Putamen (tissue), 1 donor: ENCODE measurements at regions not wholly inside any gene's neighbourhood (a gene's known extent, or its start where the extent isn't known, plus 50 kb on each side); places are given as distances from the start of the nearest gene placed in this dataset.
"Not testable (repeated sequence)": the region's sequence is repeated elsewhere in the genome, so short reads cannot be mapped to it uniquely, and the experiment has no call there.

ENCODE experiments used
- DNase-seq: peaks from one replicate; pipeline ENCODE4 v3.0.0-alpha.2; 2016; ENCODE audit warnings: low spot score

DNA sequence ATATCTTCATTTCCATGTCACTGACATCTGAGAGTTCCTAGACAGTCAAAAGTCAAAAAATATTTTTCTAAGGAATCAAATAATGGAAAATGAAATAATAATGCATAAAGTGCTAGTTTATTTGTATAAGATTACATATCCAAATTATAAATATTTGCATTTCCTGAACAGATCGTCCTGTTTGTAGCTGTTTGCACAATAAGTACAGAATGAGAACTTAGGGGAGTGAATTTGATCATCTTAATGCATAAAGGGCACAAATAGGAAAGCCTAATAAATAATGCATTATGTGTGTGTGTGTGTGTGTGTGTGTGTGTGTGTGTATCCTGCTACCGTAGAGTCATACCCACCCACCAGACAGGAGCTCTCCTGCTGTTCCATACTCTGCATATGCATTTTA, 521.0 kb upstream of the EPHA7 start:
- DNase-seq: no peak

DNA sequence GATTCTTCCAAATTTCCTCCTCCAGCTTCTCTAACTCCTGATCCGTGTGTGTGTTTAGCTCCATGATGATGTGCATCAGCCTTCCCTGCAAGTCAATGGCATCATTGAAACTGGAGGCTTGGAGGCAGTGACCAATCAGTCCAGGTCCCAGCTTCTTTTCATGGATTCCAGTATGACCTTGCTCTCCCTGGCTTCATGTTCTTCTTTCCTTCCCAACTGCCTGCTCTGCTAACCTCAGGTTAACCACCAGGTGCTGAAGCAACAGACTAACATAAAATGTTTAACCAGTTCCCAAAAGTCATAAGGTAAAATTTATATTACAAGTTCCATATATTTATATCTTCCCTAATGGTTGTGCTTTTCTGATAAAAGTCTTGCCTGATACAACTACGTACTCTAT, 512.8 kb upstream of the EPHA7 start:
- DNase-seq: no peak

DNA sequence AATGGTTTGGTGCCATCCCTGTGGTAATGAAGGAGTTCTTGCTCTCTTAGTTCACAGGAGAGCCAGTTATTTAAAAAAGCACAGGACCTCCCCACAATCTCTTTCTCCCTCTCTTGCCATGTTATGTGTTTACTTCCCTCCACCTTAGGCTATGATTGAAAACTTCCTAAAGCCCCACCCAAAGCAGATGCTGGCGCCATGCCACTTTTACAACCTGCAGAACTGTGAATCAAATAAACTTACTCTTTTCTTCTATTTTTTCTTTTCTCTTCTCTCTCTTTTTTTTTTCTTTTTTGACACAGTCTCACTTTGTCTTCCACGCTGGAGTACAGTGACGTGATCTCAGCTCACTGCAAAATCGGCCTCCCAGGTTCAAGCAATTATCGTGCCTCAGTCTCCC, 508.4 kb upstream of the EPHA7 start:
- DNase-seq: no peak

DNA sequence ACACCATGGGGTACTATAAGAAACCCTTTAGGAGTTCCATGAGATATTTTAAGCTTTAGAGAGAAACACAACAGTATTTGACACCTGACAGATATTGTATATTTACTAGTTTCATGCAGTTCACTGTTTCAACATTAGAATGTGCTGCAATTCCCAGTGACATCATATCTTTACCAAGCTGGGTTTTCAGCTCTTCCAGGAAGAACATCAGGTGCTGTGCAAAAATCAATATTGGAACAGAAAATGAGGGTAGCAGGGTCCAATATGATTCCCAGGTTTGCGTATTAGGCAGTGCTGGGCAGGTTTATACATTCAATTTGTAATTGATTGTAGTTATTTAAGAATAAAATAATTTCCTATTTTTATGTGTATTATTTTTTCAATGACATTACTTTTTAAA, 500.0 kb upstream of the EPHA7 start:
- no peak for DNase-seq

DNA sequence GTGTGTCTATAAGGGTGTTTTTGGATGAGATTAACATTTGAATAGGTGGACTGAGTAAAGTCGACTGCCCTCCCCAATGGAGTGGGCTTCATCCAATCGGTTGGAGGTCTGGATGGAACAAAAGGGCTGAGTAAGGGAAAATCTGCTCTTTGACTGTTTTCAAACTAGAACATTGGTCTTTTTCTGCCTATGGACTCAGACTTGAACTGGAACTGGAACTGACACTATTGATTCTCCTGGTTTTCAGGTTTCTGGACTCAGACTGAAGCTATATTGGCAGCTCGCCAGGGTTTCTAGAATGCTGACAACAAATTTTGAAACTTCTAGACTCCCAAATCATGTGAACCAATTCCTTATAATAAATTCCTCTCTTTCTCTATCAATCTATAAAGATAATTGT, 498.9 kb upstream of the EPHA7 start:
- no peak for DNase-seq

DNA sequence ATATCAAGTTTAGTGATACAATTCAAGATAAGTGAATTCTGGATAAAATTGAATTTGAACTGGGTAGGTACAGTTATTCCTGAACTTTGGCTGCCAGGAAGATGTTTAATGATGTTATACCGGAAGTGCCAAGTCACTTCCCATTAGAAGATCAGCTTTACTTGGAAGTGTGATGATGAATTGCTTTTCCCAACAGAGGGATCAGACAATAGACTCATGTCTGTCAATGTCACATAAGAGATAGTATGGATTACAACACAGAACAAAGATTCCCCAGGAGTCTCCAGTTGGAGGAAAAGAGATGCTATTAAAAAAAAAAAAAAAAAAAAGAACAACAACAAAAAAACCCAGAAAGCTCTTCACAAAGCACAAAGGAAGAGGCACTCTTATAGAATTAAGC, 497.9 kb upstream of the EPHA7 start:
- DNase-seq: no peak

DNA sequence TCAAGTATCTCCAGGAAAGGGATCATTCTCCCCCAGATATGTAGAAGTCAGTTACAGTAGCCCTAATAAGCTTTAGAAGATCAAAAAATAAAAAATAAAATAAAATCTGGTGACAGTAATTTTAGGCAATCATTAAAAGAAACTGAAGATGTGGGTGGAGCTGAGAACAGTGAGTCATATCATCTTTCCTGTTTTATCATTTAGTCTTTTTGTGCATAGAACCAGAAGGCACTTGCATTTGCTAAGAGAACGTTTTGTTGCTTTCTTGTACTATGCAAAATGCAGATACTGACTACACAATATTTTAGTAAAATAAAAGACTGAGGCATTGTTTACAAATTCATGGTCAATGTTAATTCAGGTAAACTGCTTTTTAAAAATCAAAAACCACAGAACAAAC, 497.4 kb upstream of the EPHA7 start:
- peak; percentile 8 for DNase-seq

DNA sequence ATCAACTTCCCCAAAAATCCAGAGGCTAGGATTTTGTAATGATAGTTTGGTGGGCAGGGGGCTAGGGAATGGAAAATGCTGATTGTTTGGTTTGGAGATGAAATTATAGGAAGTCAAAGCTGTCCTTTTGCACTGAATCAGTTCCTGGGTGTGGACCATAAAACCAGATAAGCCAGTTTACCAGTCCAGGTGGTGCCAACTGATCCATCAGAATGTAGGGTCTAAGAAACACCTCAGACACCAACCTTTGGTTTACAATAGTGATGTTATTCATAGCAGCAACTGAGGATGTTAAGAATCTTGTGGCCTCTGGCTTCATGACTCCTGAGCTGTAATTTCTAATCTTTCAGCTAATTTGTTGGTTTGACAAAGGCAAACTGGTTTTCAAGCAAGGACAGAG, 496.6 kb upstream of the EPHA7 start:
- no peak for DNase-seq

DNA sequence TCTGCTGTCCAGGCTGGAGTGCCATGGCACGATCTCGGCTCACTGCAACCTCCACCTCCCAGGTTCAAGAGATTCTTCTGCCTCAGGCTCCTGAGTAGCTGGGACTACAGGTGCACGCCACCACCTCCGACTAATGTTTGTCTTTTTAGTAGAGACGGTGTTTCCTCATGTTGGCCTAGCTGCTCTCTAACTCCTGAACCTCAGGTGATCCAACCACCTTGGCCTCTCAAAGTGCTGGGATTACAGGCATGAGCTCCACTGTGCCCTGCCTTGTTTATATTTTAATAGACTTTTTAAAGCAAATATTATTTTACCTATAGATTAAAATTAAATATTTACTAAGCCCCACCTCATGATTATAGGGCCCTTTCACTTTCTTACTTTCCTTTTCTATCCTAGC, 483.2 kb upstream of the EPHA7 start:
- DNase-seq: no peak

DNA sequence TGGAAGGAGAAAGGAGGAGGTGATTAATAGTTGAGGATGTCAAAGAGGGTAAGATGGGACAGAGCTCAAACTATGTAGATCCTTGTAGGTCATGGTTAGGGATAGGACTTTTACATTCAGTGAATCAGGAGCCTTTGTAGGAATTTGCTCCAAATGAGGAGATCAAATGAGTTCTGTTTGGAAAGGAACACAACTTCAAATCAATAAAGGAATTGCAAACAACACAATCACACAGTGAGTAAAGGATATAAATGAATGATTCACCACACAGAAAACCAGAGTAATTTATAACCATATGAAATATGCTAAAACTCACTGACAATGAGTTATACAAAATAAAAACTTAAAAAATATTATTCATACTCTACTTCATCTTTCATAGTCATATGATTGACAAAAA, 480.8 kb upstream of the EPHA7 start:
- DNase-seq: no peak

DNA sequence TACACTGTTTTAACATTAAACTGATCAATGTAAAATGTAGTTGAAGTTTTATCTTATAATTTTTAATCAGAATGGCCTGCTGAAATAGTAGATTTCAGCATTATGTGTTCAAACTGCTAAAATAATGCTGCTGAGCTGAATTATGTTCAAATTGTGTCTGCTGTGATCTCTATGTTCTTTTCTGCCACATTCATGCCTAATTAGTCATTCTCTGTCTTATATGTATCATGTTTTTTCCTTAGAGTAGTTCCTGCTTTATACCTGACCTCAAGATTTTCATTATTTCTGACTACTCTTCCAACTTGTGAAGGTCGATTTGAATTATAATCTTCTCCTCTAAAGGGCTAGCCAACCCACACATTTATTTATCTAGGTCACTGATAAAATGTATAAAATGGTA, 476.7 kb upstream of the EPHA7 start:
- no peak for DNase-seq

DNA sequence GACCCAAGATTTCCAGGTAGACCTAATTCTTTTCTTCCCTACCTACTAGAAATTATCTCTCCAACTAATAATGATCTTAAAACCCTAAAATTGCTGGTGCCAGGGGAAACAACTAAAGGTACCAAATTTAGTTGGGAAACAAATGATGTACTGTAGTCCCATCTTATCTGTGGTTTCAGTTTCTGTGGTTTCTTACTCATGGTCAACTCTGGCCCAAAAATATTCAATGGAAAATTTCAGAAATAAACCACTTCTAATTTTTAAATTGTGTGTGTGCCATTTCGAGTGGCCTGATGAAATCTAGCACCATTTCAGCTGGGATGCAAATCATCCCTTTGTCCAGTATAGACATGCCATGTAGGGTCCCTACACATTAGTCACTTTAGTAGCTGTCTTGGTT, 475.2 kb upstream of the EPHA7 start:
- DNase-seq: no peak

DNA sequence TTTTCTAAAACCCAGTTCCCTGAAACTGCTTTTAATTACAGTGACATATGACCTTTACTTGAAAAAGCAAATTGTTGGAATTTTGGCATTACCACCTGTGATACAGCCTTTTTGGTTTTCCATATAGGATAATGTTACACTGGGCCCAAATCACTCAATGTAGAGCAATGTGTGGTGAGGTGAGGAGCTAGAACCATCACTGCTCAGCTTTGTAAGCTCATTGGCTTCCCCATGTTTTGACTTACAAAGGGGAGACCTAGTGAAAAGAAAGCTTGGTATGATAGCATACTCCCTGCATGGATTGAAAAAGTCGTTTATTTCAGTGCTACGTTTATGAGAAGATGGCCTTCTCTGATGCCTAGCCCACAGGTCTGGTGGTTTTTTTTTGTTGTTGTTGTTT, 470.4 kb upstream of the EPHA7 start:
- DNase-seq: no peak

DNA sequence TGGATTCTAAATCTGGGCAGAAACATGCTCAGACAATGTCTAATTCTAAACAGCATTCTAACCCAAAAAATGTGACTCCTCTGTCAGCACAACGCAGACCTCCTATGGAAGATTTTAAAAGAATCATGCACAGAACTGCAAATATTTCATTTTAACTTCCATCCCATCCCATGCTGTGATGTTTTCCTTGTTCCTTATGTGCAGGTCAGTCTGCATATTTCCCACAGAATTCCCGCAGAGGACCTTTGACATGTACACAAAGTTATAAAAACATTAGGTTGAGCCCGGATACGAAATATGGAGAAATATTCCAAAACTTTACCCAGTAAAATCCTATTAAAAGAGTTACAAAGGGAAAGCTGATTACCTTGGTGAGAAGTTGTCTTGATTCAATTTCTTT, 467.1 kb upstream of the EPHA7 start:
- no peak for DNase-seq

DNA sequence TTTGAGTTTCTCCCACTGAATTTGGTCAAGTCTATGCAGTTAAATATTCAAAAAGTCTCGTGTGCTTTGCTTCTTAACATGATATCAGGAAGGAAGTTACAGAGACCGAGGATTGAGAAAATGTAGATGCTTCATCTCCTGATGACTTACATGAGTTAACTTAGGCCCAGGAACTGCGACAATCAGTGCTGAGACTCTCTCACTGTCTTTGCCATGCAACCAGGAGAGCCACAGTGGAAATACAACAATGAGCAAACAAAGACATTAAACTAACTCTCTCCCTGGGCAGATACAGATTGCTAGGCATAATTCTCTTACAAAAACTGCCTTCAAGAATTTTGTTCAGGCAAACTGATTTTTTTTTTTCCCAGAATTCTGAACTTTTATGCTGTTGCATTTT, 440.6 kb upstream of the EPHA7 start:
- DNase-seq: no peak

DNA sequence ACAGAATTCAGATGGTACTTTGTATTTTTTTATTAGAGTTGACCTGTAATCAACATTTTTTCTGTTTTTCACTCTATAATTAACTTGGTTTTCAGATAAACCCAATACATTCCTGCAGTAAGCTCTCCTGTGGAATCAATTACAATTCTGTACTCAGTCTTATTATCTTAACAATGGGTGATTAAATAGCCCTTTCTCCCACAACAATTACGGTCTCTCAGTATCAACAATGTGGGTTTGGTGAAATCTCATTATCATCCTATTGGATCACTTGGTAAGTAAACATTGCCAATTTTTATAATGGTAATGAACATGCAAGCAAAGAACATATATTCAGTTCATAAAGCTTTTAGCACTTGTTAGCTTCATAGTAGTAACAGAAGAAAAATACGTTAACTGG, 438.9 kb upstream of the EPHA7 start:
- no peak for DNase-seq

DNA sequence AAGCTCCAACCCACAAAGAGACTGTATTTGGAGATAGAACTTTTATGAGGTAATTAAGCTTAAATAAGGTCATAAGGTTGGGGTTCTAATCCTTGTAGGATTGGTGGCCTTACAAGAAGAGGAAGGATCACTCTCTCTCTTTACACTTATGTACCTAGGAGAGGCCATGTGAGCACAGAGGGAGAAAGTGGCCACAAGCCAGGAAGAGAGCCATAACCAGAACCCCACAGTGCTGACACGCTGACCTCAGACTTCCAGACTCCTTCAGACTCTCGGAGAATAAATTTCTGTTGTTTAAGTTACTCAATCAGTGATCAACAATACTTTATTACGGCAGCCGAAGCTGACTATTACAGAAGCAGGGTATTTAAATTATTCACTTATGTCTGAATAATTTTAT, 430.5 kb upstream of the EPHA7 start:
- no peak for DNase-seq

DNA sequence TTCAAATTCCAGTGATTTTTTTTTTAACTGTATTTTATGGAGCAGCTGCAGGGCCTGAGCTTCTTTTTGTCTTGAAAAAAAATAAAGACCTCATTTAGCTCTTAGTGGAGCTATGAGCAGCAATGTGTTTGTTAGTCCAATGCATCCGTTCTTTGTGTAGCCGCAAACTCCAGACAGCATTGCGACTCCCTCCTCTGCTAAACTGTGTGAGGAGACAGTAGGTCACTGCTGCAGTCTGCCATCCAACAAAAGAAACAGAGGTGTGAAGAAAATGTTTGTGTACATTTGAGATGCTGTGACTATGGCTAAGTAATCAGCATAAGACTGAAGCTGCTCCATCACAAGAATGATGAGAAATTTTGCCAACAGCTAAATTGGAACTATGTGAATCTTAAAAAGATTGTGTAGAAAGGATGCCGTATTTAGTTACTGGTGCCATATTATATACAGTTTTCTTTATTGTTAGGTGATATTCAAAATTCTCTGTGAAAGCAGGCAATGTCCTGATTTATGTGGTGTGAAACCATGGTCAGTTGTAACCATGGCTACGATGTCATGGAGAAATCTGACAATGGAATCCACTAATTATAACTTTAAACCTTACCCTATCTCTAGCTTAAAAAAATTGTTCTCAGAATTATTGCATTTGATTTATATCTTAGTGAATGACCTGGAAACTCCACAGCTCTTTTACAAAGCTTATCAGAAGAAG, 428.8 kb upstream of the EPHA7 start:
- no peak for DNase-seq

DNA sequence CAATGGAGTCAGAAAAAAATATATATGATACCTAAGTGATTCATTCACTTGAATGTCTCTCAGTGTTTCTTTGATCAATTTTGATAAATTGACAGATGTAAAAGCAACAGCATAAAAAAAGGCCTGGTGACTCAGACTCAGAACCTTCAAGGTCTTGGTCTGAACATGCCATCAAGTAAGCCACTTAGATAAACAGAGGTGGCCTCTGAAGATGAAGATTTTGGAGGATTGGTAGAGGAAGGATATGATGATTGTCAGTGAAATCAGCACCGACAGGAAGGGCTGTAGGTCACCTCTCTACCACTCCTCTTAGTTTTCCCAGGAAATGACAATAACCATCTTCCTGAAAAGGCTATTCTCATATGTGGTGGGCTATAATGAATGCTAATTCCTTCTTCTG, 422.8 kb upstream of the EPHA7 start:
- DNase-seq: no peak

DNA sequence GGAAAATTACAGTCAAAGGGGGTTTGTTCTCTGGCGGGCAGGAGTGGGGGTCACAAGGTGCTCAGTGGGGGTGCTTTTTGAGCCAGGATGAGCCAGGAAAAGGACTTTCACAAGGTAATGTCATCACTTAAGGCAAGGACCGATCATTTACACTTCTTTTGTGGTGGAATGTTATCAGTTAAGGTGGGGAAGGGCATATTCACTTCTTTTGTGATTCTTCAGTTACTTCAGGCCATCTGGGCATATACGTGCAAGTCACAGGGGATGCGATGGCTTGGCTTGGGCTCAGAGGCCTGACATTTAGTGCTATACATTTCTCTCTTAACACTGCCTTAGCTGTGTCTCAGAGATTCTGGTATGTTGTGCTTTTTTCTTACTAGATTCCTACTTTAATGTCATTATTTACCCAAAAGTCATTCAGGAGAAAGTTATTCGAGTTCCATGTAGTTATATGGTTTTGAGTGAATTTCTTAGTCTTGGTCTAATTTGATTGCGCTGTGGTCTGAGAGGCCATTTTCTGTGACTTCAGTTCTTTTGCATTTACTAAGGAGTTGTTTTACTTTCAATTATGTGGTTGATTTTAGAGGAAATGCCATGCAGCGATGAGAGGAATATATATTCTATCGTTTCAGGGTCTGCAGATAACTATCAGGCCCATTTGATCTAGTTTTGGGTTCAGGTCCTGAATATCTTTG, 416.2 kb upstream of the EPHA7 start:
- DNase-seq: not testable (repeated sequence)

DNA sequence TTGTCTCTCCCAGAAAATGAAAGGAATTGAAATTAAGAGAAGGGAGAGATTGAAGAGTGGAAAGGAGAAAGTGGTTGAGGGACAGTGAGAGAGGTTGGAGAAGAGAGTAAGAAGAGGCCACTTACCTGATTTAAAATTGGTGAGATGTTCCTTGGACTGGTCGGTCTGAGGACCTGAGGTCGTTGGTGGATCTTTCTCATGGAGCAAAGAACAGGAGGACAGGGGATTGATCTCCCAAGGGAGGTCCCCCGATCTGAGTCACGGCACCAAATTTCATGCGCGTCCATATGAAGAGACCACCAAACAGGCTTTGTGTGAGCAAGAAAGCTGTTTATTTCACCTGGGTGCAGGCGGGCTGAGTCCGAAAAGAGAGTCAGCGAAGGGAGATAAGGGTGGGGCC, 415.7 kb upstream of the EPHA7 start:
- DNase-seq: not testable (repeated sequence)

DNA sequence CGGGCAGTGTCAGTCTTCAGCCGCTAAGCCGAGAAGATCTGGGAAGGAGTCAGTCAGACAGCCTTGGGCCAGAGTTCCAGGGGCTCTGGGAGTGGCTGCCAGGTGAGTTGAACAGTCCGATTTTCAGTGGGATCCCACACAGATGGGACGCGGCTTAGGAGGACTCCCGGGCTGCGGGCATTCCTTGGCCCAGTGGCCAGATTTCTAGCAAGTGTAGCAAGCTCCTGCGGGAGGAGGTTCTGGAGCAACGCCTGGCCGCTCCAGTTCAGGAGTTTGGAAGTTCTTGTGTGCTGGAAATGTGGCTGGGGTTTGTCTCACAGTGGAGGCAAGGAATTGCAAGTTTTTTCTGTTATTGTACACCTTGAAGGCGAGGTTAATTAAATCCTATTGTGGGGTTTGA, 414.0 kb upstream of the EPHA7 start:
- DNase-seq: not testable (repeated sequence)

DNA sequence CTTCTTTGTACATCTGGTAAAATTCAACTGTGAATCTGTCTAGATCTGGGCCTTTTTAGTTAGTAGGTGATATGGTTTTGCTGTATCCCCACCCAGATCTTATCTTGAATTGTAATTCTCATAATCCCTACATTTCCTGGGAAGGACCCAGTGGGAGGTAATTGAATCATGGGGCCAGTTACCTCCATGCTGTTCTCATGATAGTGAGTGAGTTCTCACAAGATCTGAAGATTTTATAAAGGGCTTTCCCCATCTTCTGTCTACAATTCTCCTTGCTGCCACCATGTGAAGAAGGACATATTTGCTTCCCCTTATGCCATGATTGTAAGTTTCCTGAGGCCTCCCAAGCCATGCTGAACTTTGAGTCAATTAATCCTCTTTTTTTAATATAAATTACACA, 410.4 kb upstream of the EPHA7 start:
- DNase-seq: not testable (repeated sequence)

DNA sequence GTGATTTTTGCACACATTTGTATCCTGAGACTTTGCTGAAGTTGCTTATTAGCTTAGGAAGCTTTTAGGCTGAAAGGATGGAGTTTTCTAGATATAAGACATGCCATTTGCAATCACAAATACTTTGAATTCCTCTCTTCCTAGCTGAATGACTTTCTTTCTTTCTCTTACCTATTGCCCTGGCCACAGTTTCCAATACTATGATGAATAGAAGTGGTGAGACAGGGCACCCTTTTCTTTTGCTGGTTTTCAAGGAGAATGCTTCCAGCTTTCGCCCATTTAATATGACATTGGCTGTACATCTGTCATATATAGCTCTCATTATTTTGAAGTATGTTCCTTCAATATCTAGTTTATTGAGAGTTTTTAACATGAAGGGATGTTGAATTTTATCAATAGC, 409.6 kb upstream of the EPHA7 start:
- DNase-seq: no peak
